ENCODE measurements at regions not wholly inside any gene's neighbourhood (a gene's known extent, or its start where the extent isn't known, plus 50 kb on each side); places are given as distances from the start of the nearest gene placed in this dataset.

GRCh38 chr2:195364015-195364965 lies 292.7 kb upstream of the SLC39A10 start:
- Histone ChIP-seq H3K36me3 (ENCODE audit: control insufficient read depth in 2 of 4, insufficient read depth in 4 of 4, low read length in 3 of 4) (no peaks in the 10 kb centered on the region), H4K91ac (replicated peaks; ENCODE audit: insufficient read length, low read length) (no peak overlapping the region), H3K4me1 (replicated peaks in 1 of 4; ENCODE audit: control insufficient read depth in 3 of 4, insufficient read depth in 4 of 4, low read length in 3 of 4) (no peaks in the 10 kb centered on the region), H3K4me2 (ENCODE audit: insufficient read depth in 1 of 2, low read depth in 2 of 2, low read length in 2 of 2) (no peak overlapping the region), H3K9ac (replicated peaks in 1 of 4; ENCODE audit: extremely low read depth in 1 of 4, low read depth in 3 of 4, low read length in 3 of 4) (no peak overlapping the region), H4K8ac (ENCODE audit: extremely low read depth, insufficient read depth, low read length) (no peak overlapping the region), H4K20me1 (replicated peaks in 1 of 2; ENCODE audit: control insufficient read depth in 1 of 2, insufficient read depth in 2 of 2, low read length in 2 of 2) (no peaks in the 10 kb centered on the region), H3K79me2 (ENCODE audit: control insufficient read depth in 1 of 2, insufficient read depth in 2 of 2, low read length in 2 of 2) (no peaks in the 10 kb centered on the region), H2AFZ (ENCODE audit: low read length) (no peak overlapping the region), H3K4me3 (ENCODE audit: extremely low read depth in 1 of 4, insufficient read depth in 2 of 4, low read depth in 3 of 4, low read length in 4 of 4) (no peak overlapping the region), H3K56ac (replicated peaks; ENCODE audit: insufficient read length, low read depth, low read length) (no peak overlapping the region), H2BK12ac (ENCODE audit: low read depth, low read length) (no peak overlapping the region), H3K18ac (ENCODE audit: extremely low read depth, low read length) (no peak overlapping the region), H3K27me3 (replicated peaks in 1 of 4; ENCODE audit: control insufficient read depth in 3 of 4, extremely low read depth in 1 of 4, insufficient read depth in 3 of 4, low read length in 3 of 4) (no peaks in the 10 kb centered on the region), H3K9me3 (ENCODE audit: insufficient read depth in 2 of 2, low read depth in 1 of 2, low read length in 1 of 2) (no peaks in the 10 kb centered on the region), H2BK5ac (ENCODE audit: low read depth, low read length) (no peak overlapping the region), H2BK20ac (ENCODE audit: low read length) (no peak overlapping the region), H2AK5ac (ENCODE audit: low read depth, low read length) (no peak overlapping the region), H3K23ac (ENCODE audit: insufficient read length) (no peak overlapping the region), H3K14ac (ENCODE audit: insufficient read length) (no peak overlapping the region), H2BK120ac (replicated peaks; ENCODE audit: low read depth, low read length) (no peak overlapping the region), H2BK15ac (ENCODE audit: low read length) (no peak overlapping the region), H3K4ac (replicated peaks; ENCODE audit: insufficient read length, low read depth, low read length) (no peak overlapping the region), H3K23me2 (ENCODE audit: low read depth, low read length) (no peaks in the 10 kb centered on the region), H4K5ac (ENCODE audit: insufficient read length, low read depth, low read length) (no peak overlapping the region), H3K79me1 (ENCODE audit: low read depth, low read length) (no peaks in the 10 kb centered on the region), H3K27ac (ENCODE audit: low read depth, low read length) (no peak overlapping the region)
- CTCF ChIA-PET (ENCODE audit: partially characterized antibody): no interaction called here
- DNase-seq (ENCODE audit: low read depth in 1 of 2, low spot score in 2 of 2) (no peak), FAIRE-seq (no peak)
- TF ChIP-seq POU5F1 (IDR thresholded peaks at IDR 0.05; ENCODE audit: low read depth, low read length) (no peak), JUN (IDR thresholded peaks at IDR 0.05; ENCODE audit: low read depth, low read length) (no peak), RNF2 (IDR thresholded peaks at IDR 0.05; ENCODE audit: borderline replicate concordance, low read depth, low read length, missing control alignments, poor library complexity, severe bottlenecking) (no peak), SIX5 (IDR thresholded peaks at IDR 0.05; ENCODE audit: low read depth, low read length) (no peak), CBX8 (IDR thresholded peaks at IDR 0.05; ENCODE audit: borderline replicate concordance, low read depth, low read length) (no peak), ASH2L (IDR thresholded peaks at IDR 0.05; ENCODE audit: low read length) (no peak), JUND (IDR thresholded peaks at IDR 0.05; ENCODE audit: low read length) (no peak), ATF3 (IDR thresholded peaks at IDR 0.05; ENCODE audit: insufficient read depth, low read depth, low read length) (no peak)
- 95% methylated on average over 5 of the region's 5 CpGs; no CpG with 5 or more reads in 1 of the 2 experiments for WGBS, 2 experiments (ENCODE audit: extremely low coverage in 1 of 2, insufficient coverage in 1 of 2, insufficient read length in 1 of 2, insufficient replicate concordance in 2 of 2, low coverage in 1 of 2, low lambda C conversion rate in 2 of 2, missing lambda C conversion rate in 1 of 2)
- POLR2A ChIA-PET (ENCODE audit: partially characterized antibody): interaction anchor here (0.6 kb wide), 1 partner anchor 287 kb away, joined by 3 read pairs; no protein-coding TSS in a partner anchor
